A673 (cell line): ENCODE measurements at regions not wholly inside any gene's neighbourhood (a gene's known extent, or its start where the extent isn't known, plus 50 kb on each side); places are given as distances from the start of the nearest gene placed in this dataset.

Experiments
- EZH2 ChIP-seq: fragments of 200-600 bp; sonication (generic); IDR thresholded peaks from 2 replicates; pipeline ENCODE4 v1.6.1; 2017; ENCODE audit warnings: borderline replicate concordance, low read depth, mild to moderate bottlenecking, mixed read lengths, antibody characterized with exemption, low read length; ENCODE audit not compliant: poor library complexity, severe bottlenecking
- TF ChIP-seq, protein P1 (sequence below): fragments of 300-800, 200-600 bp; sonication (generic); conservative IDR thresholded peaks from 2 replicates; pipeline ENCODE4 v1.5.1; 2017; ENCODE audit warnings: low read depth, mild to moderate bottlenecking, antibody characterized with exemption, low read length, moderate library complexity, mixed read lengths

DNA sequence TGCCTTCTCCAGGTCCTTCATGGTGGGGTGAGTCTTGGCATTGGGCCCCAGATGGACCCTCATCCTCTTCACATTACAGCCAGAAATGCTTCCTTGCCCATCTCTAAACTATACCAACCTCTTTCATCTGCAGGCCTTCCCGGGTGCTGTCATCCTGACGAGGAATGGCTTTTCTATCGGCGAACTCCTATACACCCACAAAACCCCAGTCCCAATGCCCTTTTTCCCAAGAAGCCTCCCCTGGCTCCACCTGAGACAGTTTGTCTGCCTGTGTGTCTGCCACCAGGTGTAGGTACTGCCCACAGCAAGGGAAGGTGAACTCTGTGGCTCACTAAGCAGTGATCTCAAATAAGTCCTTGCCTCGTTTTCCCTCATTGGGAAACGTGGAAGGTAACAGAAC lies 55.3 kb downstream of the PTPRS start:
- TF ChIP-seq, protein P1, sequence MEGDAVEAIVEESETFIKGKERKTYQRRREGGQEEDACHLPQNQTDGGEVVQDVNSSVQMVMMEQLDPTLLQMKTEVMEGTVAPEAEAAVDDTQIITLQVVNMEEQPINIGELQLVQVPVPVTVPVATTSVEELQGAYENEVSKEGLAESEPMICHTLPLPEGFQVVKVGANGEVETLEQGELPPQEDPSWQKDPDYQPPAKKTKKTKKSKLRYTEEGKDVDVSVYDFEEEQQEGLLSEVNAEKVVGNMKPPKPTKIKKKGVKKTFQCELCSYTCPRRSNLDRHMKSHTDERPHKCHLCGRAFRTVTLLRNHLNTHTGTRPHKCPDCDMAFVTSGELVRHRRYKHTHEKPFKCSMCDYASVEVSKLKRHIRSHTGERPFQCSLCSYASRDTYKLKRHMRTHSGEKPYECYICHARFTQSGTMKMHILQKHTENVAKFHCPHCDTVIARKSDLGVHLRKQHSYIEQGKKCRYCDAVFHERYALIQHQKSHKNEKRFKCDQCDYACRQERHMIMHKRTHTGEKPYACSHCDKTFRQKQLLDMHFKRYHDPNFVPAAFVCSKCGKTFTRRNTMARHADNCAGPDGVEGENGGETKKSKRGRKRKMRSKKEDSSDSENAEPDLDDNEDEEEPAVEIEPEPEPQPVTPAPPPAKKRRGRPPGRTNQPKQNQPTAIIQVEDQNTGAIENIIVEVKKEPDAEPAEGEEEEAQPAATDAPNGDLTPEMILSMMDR, result no peak
- TF ChIP-seq EZH2, result no peak
